ENCODE measurements at regions not wholly inside any gene's neighbourhood (a gene's known extent, or its start where the extent isn't known, plus 50 kb on each side); places are given as distances from the start of the nearest gene placed in this dataset.

DNA sequence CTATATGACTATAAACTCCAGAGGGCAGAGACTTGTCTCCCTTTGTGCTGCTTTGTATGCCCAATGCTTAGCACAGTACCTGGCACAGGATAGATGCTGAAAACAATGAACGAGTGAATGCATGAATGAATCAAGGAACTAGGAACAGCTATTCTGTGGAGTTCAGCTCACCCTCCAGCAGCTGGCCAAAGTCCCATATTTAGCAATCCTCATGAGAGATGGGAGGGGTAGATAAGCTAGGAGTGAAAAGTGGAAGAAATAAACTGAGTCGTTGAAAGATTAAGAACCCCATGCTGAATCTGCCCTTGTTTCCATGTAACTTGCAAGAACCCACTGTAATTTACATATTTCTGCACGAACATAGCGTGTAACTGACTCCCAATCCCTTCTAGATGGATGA lies 106.5 kb downstream of the MAFB start:
- ATAC-seq (ENCODE audit: low FRiP score), result no peak
- no peak for DNase-seq (ENCODE audit: low spot score)
- TF ChIP-seq, protein P1, sequence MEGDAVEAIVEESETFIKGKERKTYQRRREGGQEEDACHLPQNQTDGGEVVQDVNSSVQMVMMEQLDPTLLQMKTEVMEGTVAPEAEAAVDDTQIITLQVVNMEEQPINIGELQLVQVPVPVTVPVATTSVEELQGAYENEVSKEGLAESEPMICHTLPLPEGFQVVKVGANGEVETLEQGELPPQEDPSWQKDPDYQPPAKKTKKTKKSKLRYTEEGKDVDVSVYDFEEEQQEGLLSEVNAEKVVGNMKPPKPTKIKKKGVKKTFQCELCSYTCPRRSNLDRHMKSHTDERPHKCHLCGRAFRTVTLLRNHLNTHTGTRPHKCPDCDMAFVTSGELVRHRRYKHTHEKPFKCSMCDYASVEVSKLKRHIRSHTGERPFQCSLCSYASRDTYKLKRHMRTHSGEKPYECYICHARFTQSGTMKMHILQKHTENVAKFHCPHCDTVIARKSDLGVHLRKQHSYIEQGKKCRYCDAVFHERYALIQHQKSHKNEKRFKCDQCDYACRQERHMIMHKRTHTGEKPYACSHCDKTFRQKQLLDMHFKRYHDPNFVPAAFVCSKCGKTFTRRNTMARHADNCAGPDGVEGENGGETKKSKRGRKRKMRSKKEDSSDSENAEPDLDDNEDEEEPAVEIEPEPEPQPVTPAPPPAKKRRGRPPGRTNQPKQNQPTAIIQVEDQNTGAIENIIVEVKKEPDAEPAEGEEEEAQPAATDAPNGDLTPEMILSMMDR (IDR thresholded peaks at IDR 0.05), result no peak

DNA sequence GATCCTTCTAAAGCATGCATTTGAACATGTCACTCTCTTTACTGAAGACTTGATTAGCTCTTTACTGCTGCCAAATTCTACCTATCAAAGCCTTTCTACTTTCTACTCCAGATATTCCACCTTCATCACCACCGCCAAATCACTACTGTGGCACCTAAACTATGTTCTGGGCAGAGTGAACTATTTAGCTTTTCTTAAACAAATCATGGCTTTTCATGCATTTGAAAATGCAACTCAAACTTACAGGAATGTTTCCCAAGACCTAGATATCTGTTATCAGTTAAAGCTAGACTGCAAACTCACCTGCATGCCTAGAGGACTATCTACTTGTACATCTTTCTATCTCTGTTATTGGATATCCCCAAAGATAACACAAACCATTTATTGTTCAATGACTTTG lies 109.3 kb downstream of the MAFB start:
- TF ChIP-seq, protein P1 (IDR thresholded peaks at IDR 0.05), result no peak
- no peak for ATAC-seq (ENCODE audit: low FRiP score)
- no peak for DNase-seq (ENCODE audit: low spot score)

DNA sequence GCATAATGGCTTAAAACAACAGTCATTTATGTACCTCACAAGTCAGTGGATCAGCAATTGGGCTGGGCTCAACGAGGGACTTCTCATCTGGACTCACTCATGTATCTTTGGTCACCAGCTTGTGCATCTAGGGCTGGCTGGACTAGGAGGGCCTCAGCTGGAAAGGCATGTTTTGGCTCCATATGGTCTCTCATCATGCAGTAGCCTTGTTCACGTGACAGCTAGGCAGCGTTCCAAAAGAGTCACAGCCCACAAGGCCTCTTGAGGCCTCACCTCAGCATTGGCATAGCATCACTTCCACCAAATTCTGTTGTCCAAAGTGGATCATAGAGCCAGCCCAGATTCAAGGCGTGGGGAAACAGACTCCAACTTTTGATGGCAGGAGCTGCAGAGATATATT lies 110.1 kb downstream of the MAFB start:
- no peak for DNase-seq (ENCODE audit: low spot score)
- TF ChIP-seq, protein P1 (IDR thresholded peaks at IDR 0.05), result no peak
- no peak for ATAC-seq (ENCODE audit: low FRiP score)

DNA sequence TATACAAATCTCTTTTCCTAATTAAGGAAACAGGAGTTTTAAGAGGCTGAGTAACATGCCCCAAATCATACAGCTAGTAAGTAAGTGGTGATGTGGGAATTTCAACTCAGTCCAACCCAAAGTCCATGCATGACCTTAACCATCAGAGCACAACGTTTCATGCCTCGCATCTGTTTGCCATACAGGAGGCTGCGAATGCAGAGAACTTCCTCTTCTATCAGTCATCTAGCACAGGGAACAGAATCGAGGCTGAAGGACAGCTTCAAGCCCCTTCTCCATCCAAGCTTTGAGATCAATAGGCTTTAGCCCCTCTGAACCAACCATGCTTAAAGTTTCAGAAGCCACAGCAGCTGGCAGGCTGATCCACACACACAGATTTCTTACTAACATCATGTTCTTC lies 113.2 kb downstream of the MAFB start:
- ATAC-seq (ENCODE audit: low FRiP score) (no peak), DNase-seq (ENCODE audit: low spot score) (no peak)
- TF ChIP-seq, protein P1 (IDR thresholded peaks at IDR 0.05), result no peak

DNA sequence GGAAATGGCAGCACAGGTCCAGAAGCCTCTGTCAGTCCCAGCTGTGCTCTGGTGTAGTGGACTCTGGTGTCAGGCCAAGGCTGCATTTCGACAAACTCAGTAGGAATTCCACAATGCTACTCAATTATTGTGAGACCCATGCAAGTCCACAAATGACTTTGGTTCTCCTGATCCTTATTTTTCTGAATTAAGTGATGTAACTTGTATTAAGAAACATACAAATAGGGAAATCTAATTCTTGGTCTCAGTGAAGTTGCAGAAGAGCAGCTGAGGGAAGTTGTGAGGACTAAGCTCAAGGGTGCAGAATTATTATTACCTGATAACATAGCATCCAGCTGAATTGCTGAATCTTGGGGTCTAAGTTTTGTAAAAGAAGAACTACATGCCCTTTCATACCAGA lies 116.8 kb downstream of the MAFB start:
- ATAC-seq (ENCODE audit: low FRiP score) (no peak), DNase-seq (ENCODE audit: low spot score) (no peak)
- TF ChIP-seq, protein P1 (IDR thresholded peaks at IDR 0.05), result no peak

DNA sequence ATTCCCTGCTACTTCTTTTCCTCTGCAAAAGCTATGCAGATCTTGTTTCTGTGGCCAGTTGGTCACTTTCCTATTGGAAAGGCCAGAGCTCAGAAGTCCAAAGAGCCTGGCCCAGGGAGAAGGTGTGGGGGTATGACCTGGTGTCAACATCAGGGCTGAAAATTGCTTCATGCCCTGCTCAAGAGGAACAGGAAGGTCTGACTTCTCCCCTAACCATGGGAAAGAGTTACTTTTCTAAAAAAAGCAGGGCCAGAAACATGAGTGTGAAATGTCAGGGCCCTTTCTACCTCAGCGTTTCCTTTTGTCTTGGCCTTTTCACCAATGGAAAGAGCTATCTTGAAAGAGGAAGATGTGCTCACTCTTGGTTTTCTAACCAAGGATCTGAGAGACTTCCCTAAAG lies 117.4 kb downstream of the MAFB start:
- no peak for DNase-seq (ENCODE audit: low spot score)
- TF ChIP-seq, protein P1 (IDR thresholded peaks at IDR 0.05), result no peak
- no peak for ATAC-seq (ENCODE audit: low FRiP score)

DNA sequence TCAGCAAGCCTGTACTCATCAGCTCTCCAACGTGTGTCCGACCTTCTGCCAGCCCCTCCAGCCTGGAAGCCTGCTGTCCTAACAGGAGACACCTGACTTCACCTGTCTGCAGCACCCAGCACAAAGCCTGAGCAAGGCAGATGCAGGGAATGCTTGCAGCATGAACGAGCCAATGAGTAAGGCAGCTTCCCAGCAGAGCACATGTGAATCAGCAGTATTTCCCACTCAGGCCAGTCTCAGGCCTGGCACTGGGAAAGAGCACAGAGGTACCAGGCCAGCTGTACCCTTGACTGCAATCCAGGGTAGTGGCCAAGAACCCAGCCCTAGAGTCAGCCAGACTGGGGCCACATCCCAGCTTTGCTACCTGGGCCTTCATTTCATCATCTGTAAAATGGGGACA lies 120.8 kb downstream of the MAFB start:
- ATAC-seq (ENCODE audit: low FRiP score), result no peak
- TF ChIP-seq, protein P1 (IDR thresholded peaks at IDR 0.05), result no peak

More for the DNA sequence above, 120.8 kb downstream of the MAFB start:
- no peak for DNase-seq (ENCODE audit: low spot score)

All from omental fat pad (tissue), 3 donors.